GM06990 (cell line): ENCODE measurements at regions not wholly inside any gene's neighbourhood (a gene's known extent, or its start where the extent isn't known, plus 50 kb on each side); places are given as distances from the start of the nearest gene placed in this dataset.

Source experiments
- DNase-seq: peaks from one replicate; pipeline ENCODE4 v3.0.0-alpha.2; 2011; ENCODE audit not compliant: insufficient read length; ENCODE audit errors: extremely low read depth
- H3K27me3 ChIP-seq: replicated peaks from 2 replicates; pipeline ENCODE4 v1.6.0; 2011; ENCODE audit warnings: low read length; ENCODE audit not compliant: control insufficient read depth, insufficient read depth
- H3K36me3 ChIP-seq: 2 replicates; pipeline ENCODE4 v1.5.1; 2011; ENCODE audit warnings: low read length; ENCODE audit not compliant: control insufficient read depth, insufficient read depth
- H3K4me3 ChIP-seq: replicated peaks from 2 replicates; pipeline ENCODE4 v1.5.1; 2011; ENCODE audit warnings: low read depth, mild to moderate bottlenecking, control low read depth, low read length
- TF ChIP-seq, protein P1 (sequence below): IDR thresholded peaks from 2 replicates; pipeline ENCODE4 v1.5.1; 2011; ENCODE audit warnings: low read length, control low read depth, mild to moderate bottlenecking, inconsistent platforms; ENCODE audit not compliant: insufficient read depth, poor library complexity, severe bottlenecking

DNA sequence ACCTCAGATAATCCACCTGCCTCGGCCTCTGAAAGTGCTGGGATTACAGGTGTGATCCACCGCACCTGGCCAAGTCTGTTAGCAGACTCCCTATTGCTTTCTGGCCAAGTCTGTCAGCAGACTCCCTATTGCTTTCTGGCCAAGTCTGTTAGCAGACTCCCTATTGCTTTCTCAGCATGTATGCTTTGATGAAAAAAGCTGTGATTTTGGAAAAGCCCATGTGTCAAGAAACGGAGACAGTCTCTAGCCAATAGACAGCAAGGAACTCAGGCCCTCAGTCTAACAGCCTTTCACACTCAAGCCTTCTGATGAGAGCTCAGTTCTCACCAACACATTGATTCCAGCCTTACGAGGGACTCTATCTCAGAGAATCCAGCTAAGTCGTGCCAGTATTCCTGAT is 158.8 kb upstream of the KRR1 start:
- Histone ChIP-seq H3K27me3 (no peaks in the 10 kb centered on the region), H3K36me3 (no peaks in the 10 kb centered on the region), H3K4me3 (no peak overlapping the region)
- TF ChIP-seq, protein P1, sequence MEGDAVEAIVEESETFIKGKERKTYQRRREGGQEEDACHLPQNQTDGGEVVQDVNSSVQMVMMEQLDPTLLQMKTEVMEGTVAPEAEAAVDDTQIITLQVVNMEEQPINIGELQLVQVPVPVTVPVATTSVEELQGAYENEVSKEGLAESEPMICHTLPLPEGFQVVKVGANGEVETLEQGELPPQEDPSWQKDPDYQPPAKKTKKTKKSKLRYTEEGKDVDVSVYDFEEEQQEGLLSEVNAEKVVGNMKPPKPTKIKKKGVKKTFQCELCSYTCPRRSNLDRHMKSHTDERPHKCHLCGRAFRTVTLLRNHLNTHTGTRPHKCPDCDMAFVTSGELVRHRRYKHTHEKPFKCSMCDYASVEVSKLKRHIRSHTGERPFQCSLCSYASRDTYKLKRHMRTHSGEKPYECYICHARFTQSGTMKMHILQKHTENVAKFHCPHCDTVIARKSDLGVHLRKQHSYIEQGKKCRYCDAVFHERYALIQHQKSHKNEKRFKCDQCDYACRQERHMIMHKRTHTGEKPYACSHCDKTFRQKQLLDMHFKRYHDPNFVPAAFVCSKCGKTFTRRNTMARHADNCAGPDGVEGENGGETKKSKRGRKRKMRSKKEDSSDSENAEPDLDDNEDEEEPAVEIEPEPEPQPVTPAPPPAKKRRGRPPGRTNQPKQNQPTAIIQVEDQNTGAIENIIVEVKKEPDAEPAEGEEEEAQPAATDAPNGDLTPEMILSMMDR = no peak
- no peak for DNase-seq

GRCh38 chr12:75666939-75667334 is 155.5 kb upstream of the KRR1 start:
- no peak for DNase-seq
- no peaks in the 10 kb centered on the region for H3K27me3 ChIP-seq
- TF ChIP-seq, protein P1 = no peak
- no peak overlapping the region for H3K4me3 ChIP-seq
- no peaks in the 10 kb centered on the region for H3K36me3 ChIP-seq

DNA sequence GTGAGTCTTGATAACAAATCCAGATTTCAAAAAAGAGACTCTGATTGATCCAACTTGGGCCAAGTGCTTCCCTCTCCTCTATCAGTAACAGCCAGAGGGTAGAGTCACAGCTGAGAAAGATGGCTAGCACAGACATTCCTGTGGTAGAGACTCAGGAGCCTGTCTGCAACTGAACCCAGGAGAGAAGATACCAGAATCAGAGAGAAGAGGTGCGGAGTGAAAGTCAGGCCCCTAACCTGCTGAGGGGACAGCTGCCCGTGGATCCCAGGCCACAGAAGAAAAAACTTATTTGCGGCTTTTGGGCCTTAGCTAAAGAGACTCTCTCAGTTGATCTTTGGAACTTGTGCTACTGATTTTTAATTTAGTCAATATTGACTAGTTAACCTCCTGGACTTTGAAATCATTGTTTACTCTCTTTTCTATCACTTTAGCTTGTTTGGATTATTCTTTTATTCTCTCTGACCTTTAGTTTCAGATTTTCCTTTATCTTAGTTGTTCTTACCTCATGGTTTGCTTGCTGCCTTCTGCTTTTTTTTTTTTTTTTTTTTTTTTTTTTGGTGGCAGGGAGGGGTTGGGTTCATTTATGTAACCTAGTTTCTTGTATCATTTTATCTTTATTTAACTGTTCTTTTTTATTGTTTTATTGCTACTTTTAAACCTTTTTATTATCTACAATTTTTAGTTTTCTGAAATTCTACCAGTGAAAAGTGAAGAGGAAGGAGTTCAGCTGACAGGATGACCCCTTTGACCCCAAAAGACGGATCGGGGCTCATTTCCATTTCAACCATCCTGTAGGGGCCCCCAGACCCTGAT is 154.9 kb upstream of the KRR1 start:
- TF ChIP-seq, protein P1 = no peak
- H3K4me3 ChIP-seq = no peak overlapping the region
- DNase-seq = no peak
- H3K27me3 ChIP-seq = no peaks in the 10 kb centered on the region
- no peaks in the 10 kb centered on the region for H3K36me3 ChIP-seq

- no peak overlapping the region for H3K4me3 ChIP-seq
- no peaks in the 10 kb centered on the region for H3K27me3 ChIP-seq
- DNase-seq = no peak
- TF ChIP-seq, protein P1 = no peak
- no peaks in the 10 kb centered on the region for H3K36me3 ChIP-seq
These were observed 153.8 kb upstream of the KRR1 start for GRCh38 chr12:75665216-75665615.

DNA sequence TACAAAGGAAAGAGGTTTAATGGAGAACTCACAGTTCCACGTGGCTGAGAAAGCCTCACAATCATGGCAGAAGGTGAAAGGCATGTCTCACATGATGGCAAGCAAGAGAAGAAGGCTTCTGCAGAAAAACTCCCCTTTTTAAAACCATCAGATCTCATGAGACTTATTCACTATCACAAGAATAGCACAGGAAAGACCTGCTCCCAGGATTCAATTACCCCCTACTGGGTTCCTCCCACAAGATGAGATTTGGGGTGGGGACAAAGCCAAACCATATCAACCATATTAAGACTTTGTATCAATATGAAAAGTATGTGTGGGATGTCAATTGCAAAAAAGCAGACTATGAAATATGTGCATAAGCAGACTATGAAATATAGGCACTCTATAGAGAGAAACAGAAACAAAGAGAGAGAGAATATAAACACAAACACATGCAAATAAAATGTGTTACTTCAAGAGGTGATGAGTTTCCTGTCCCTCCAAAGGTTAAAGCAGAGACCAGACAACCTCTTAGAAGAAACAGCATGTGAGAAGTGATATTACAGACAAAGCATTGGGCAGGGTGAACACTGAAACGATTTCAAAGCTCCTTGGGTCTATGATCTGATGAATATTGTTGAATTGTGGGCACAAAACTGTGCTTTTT is 151.2 kb upstream of the KRR1 start:
- Histone ChIP-seq H3K36me3 (no peaks in the 10 kb centered on the region), H3K27me3 (no peaks in the 10 kb centered on the region), H3K4me3 (no peak overlapping the region)
- peak; percentile 6 for DNase-seq
- TF ChIP-seq, protein P1 = no peak
